ENCODE measurements at regions not wholly inside any gene's neighbourhood (a gene's known extent, or its start where the extent isn't known, plus 50 kb on each side); places are given as distances from the start of the nearest gene placed in this dataset.

- no peak for DNase-seq
- no peaks in the 10 kb centered on the region for H3K36me3 ChIP-seq (ENCODE audit: control insufficient read depth, insufficient read depth, low read length)
- no peak overlapping the region for H3K27ac ChIP-seq (ENCODE audit: low read length)
- H3K4me1 ChIP-seq (ENCODE audit: control insufficient read depth, insufficient read depth, low read length), result no peaks in the 10 kb centered on the region
- no peaks in the 10 kb centered on the region for H3K9me3 ChIP-seq (replicated peaks; ENCODE audit: control insufficient read depth, low read depth, low read length)
- whole genome bisulfite sequencing (ENCODE audit: insufficient coverage), result 100% methylated on average over 2 of the region's 2 CpGs
- H3K27me3 ChIP-seq (ENCODE audit: control insufficient read depth, insufficient read depth, low read length), result peaks cover 20% of the 10 kb centered on the region
- no peak overlapping the region for H3K4me3 ChIP-seq (ENCODE audit: low read length)
Measured at GRCh38 chrX:15952212-15952611, 97.6 kb upstream of the AP1S2 start.

GRCh38 chrX:15948318-15948660, 93.7 kb upstream of the AP1S2 start:
- no peak for DNase-seq
- peaks cover 24% of the 10 kb centered on the region for H3K27me3 ChIP-seq (ENCODE audit: control insufficient read depth, insufficient read depth, low read length)
- 74% methylated on average over 3 of the region's 5 CpGs for WGBS (ENCODE audit: insufficient coverage)
- no peaks in the 10 kb centered on the region for H3K36me3 ChIP-seq (ENCODE audit: control insufficient read depth, insufficient read depth, low read length)
- no peaks in the 10 kb centered on the region for H3K4me1 ChIP-seq (ENCODE audit: control insufficient read depth, insufficient read depth, low read length)
- H3K9me3 ChIP-seq (replicated peaks; ENCODE audit: control insufficient read depth, low read depth, low read length), result no peaks in the 10 kb centered on the region
- no peak overlapping the region for H3K4me3 ChIP-seq (ENCODE audit: low read length)
- no peak overlapping the region for H3K27ac ChIP-seq (ENCODE audit: low read length)

- Histone ChIP-seq H3K4me3 (ENCODE audit: low read length) (no peak overlapping the region), H3K36me3 (ENCODE audit: control insufficient read depth, insufficient read depth, low read length) (no peaks in the 10 kb centered on the region), H3K9me3 (replicated peaks; ENCODE audit: control insufficient read depth, low read depth, low read length) (no peaks in the 10 kb centered on the region), H3K27me3 (ENCODE audit: control insufficient read depth, insufficient read depth, low read length) (peaks cover 30% of the 10 kb centered on the region), H3K4me1 (ENCODE audit: control insufficient read depth, insufficient read depth, low read length) (no peaks in the 10 kb centered on the region), H3K27ac (ENCODE audit: low read length) (no peak overlapping the region)
- DNase-seq, result peak; percentile 7
- 11% methylated on average over 1 of the region's 1 CpG for WGBS (ENCODE audit: insufficient coverage)
Measured at GRCh38 chrX:15947648-15948317, 93.2 kb upstream of the AP1S2 start.

- H3K27ac ChIP-seq (ENCODE audit: low read length), result no peak overlapping the region
- no peaks in the 10 kb centered on the region for H3K36me3 ChIP-seq (ENCODE audit: control insufficient read depth, insufficient read depth, low read length)
- peaks cover 30% of the 10 kb centered on the region for H3K27me3 ChIP-seq (ENCODE audit: control insufficient read depth, insufficient read depth, low read length)
- H3K4me3 ChIP-seq (ENCODE audit: low read length), result no peak overlapping the region
- WGBS (ENCODE audit: insufficient coverage), result 64% methylated on average over 4 of the region's 6 CpGs
- no peaks in the 10 kb centered on the region for H3K9me3 ChIP-seq (replicated peaks; ENCODE audit: control insufficient read depth, low read depth, low read length)
- no peaks in the 10 kb centered on the region for H3K4me1 ChIP-seq (ENCODE audit: control insufficient read depth, insufficient read depth, low read length)
- no peak for DNase-seq
Measured at GRCh38 chrX:15946783-15947580, 92.4 kb upstream of the AP1S2 start.

GRCh38 chrX:15943391-15943790, 88.8 kb upstream of the AP1S2 start:
- Histone ChIP-seq H3K27ac (ENCODE audit: low read length) (no peak overlapping the region), H3K9me3 (replicated peaks; ENCODE audit: control insufficient read depth, low read depth, low read length) (no peaks in the 10 kb centered on the region), H3K4me1 (ENCODE audit: control insufficient read depth, insufficient read depth, low read length) (no peaks in the 10 kb centered on the region), H3K4me3 (ENCODE audit: low read length) (no peak overlapping the region), H3K36me3 (ENCODE audit: control insufficient read depth, insufficient read depth, low read length) (no peaks in the 10 kb centered on the region), H3K27me3 (ENCODE audit: control insufficient read depth, insufficient read depth, low read length) (peaks cover 29% of the 10 kb centered on the region)
- WGBS (ENCODE audit: insufficient coverage), result 29% methylated on average over 2 of the region's 2 CpGs
- no peak for DNase-seq

GRCh38 chrX:15942307-15942706, 87.7 kb upstream of the AP1S2 start:
- H3K27me3 ChIP-seq (ENCODE audit: control insufficient read depth, insufficient read depth, low read length), result peaks cover 33% of the 10 kb centered on the region
- H3K4me1 ChIP-seq (ENCODE audit: control insufficient read depth, insufficient read depth, low read length), result no peaks in the 10 kb centered on the region
- no CpG with 5 or more reads among the region's 2 CpGs for WGBS (ENCODE audit: insufficient coverage)
- no peak for DNase-seq
- no peak overlapping the region for H3K27ac ChIP-seq (ENCODE audit: low read length)
- no peaks in the 10 kb centered on the region for H3K36me3 ChIP-seq (ENCODE audit: control insufficient read depth, insufficient read depth, low read length)
- H3K9me3 ChIP-seq (replicated peaks; ENCODE audit: control insufficient read depth, low read depth, low read length), result no peaks in the 10 kb centered on the region
- H3K4me3 ChIP-seq (ENCODE audit: low read length), result no peak overlapping the region

- Histone ChIP-seq H3K27ac (ENCODE audit: low read length) (no peak overlapping the region), H3K4me3 (ENCODE audit: low read length) (no peak overlapping the region), H3K4me1 (ENCODE audit: control insufficient read depth, insufficient read depth, low read length) (no peaks in the 10 kb centered on the region), H3K9me3 (replicated peaks; ENCODE audit: control insufficient read depth, low read depth, low read length) (no peaks in the 10 kb centered on the region), H3K36me3 (ENCODE audit: control insufficient read depth, insufficient read depth, low read length) (no peaks in the 10 kb centered on the region), H3K27me3 (ENCODE audit: control insufficient read depth, insufficient read depth, low read length) (peaks cover 27% of the 10 kb centered on the region)
- DNase-seq, result peak; percentile 16
- no CpG with 5 or more reads among the region's 2 CpGs for WGBS (ENCODE audit: insufficient coverage)
Measured at GRCh38 chrX:15939737-15940136, 85.1 kb upstream of the AP1S2 start.

GRCh38 chrX:15938072-15938471, 83.5 kb upstream of the AP1S2 start:
- Histone ChIP-seq H3K36me3 (ENCODE audit: control insufficient read depth, insufficient read depth, low read length) (no peaks in the 10 kb centered on the region), H3K4me3 (ENCODE audit: low read length) (no peak overlapping the region), H3K27me3 (ENCODE audit: control insufficient read depth, insufficient read depth, low read length) (peaks cover 19% of the 10 kb centered on the region), H3K9me3 (replicated peaks; ENCODE audit: control insufficient read depth, low read depth, low read length) (no peaks in the 10 kb centered on the region), H3K27ac (ENCODE audit: low read length) (no peak overlapping the region), H3K4me1 (ENCODE audit: control insufficient read depth, insufficient read depth, low read length) (no peaks in the 10 kb centered on the region)
- 62% methylated on average over 5 of the region's 6 CpGs for WGBS (ENCODE audit: insufficient coverage)
- no peak for DNase-seq

- Histone ChIP-seq H3K27me3 (ENCODE audit: control insufficient read depth, insufficient read depth, low read length) (peaks cover 27% of the 10 kb centered on the region), H3K27ac (ENCODE audit: low read length) (no peak overlapping the region), H3K36me3 (ENCODE audit: control insufficient read depth, insufficient read depth, low read length) (no peaks in the 10 kb centered on the region), H3K4me1 (ENCODE audit: control insufficient read depth, insufficient read depth, low read length) (no peaks in the 10 kb centered on the region), H3K9me3 (replicated peaks; ENCODE audit: control insufficient read depth, low read depth, low read length) (no peaks in the 10 kb centered on the region), H3K4me3 (ENCODE audit: low read length) (no peak overlapping the region)
- WGBS (ENCODE audit: insufficient coverage), result no CpG with 5 or more reads among the region's 3 CpGs
- DNase-seq, result no peak
Measured at GRCh38 chrX:15931362-15931761, 76.7 kb upstream of the AP1S2 start.

- 0% methylated on average over 2 of the region's 5 CpGs for WGBS (ENCODE audit: insufficient coverage)
- peak; percentile 60 for DNase-seq
- peaks cover 25% of the 10 kb centered on the region for H3K27me3 ChIP-seq (ENCODE audit: control insufficient read depth, insufficient read depth, low read length)
Measured at GRCh38 chrX:15930585-15930984, 76.0 kb upstream of the AP1S2 start.

More at GRCh38 chrX:15930585-15930984, 76.0 kb upstream of the AP1S2 start:
- Histone ChIP-seq H3K9me3 (replicated peaks; ENCODE audit: control insufficient read depth, low read depth, low read length) (no peaks in the 10 kb centered on the region), H3K4me3 (ENCODE audit: low read length) (no peak overlapping the region), H3K36me3 (ENCODE audit: control insufficient read depth, insufficient read depth, low read length) (no peaks in the 10 kb centered on the region), H3K4me1 (ENCODE audit: control insufficient read depth, insufficient read depth, low read length) (no peaks in the 10 kb centered on the region), H3K27ac (ENCODE audit: low read length) (no peak overlapping the region)

Data from muscle of leg (tissue), 3 donors.